ENCODE measurements at regions not wholly inside any gene's neighbourhood (a gene's known extent, or its start where the extent isn't known, plus 50 kb on each side); places are given as distances from the start of the nearest gene placed in this dataset.
A peak's percentile ranks its signal among the peaks of the same experiment; 100 is the strongest.

- Histone ChIP-seq H3K4me3 (ENCODE audit: low read depth in 2 of 2, low read length in 2 of 2) (no peak overlapping the region), H3K27me3 (ENCODE audit: control insufficient read depth, insufficient read depth, low read length) (no peaks in the 10 kb centered on the region), H3K9me3 (ENCODE audit: control insufficient read depth, insufficient read depth, low read depth, low read length) (no peaks in the 10 kb centered on the region), H3K36me3 (ENCODE audit: control insufficient read depth, insufficient read depth, low read length) (no peaks in the 10 kb centered on the region), H3K27ac (ENCODE audit: low read length) (no peak overlapping the region), H3K4me1 (ENCODE audit: control insufficient read depth, insufficient read depth, low read length) (no peaks in the 10 kb centered on the region)
- TF ChIP-seq POLR2AphosphoS5 (IDR thresholded peaks at IDR 0.05; ENCODE audit: low read depth, low read length) = no peak
- TF ChIP-seq TCF7L2 (IDR thresholded peaks at IDR 0.05; ENCODE audit: low read depth, low read length) = no peak
- no peak for TF ChIP-seq SIN3A (IDR thresholded peaks at IDR 0.05; ENCODE audit: borderline replicate concordance, insufficient read depth, low read depth, low read length)
- TF ChIP-seq CTCF (IDR thresholded peaks at IDR 0.05) = no peak
- TF ChIP-seq REST (IDR thresholded peaks at IDR 0.05; ENCODE audit: insufficient read depth in 1 of 2, low read depth in 2 of 2, low read length in 1 of 2) = no peak
- DNase-seq (ENCODE audit: low read depth, low spot score) (no peak), ATAC-seq (peak; percentile 30; the same call in 1 of the 2 replicates)
- in situ Hi-C loops (cut with HindIII; ENCODE audit: low pct_unique_long_range_greater_than_20kb, low sequenced_read_pairs) (no loop called here), intact Hi-C loops (cut with micrococcal nuclease; ENCODE audit: unreplicated experiment) (no loop called here)
- no TSS peak for BruUV-seq (replicated peaks)
- POLR2A ChIA-PET = no interaction called here
- CTCF ChIA-PET = no interaction called here
Measured at GRCh38 chr11:71165771-71166170, 86.6 kb downstream of the SHANK2 start.

DNA sequence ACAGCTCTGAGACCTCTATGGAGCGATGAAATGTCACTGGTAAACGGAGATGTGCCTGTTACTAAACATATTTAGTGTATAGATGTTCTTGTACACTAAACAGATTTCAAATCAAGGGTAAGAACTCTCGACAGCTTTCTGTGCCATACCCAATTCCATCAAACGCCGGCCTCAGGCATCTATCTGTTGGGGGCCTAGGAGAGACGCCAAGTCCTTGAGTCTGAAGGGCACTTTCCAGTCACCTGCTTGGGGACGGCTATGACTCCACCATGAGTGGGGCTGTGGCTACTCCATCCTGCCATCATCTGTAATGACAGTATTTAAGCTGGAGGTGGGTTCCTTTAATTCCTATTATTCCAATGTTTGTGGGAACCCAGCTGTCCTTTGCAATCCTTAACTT, 87.8 kb downstream of the SHANK2 start:
- Histone ChIP-seq H3K27ac (ENCODE audit: low read length) (no peak overlapping the region), H3K9me3 (ENCODE audit: control insufficient read depth, insufficient read depth, low read depth, low read length) (no peaks in the 10 kb centered on the region), H3K36me3 (ENCODE audit: control insufficient read depth, insufficient read depth, low read length) (no peaks in the 10 kb centered on the region), H3K4me1 (ENCODE audit: control insufficient read depth, insufficient read depth, low read length) (no peaks in the 10 kb centered on the region), H3K27me3 (ENCODE audit: control insufficient read depth, insufficient read depth, low read length) (no peaks in the 10 kb centered on the region), H3K4me3 (ENCODE audit: low read depth in 2 of 2, low read length in 2 of 2) (no peak overlapping the region)
- DNase-seq (ENCODE audit: low read depth, low spot score) = no peak
- TF ChIP-seq POLR2AphosphoS5 (IDR thresholded peaks at IDR 0.05; ENCODE audit: low read depth, low read length) (no peak), REST (IDR thresholded peaks at IDR 0.05; ENCODE audit: insufficient read depth in 1 of 2, low read depth in 2 of 2, low read length in 1 of 2) (no peak), CTCF (IDR thresholded peaks at IDR 0.05) (no peak), SIN3A (IDR thresholded peaks at IDR 0.05; ENCODE audit: borderline replicate concordance, insufficient read depth, low read depth, low read length) (no peak), TCF7L2 (IDR thresholded peaks at IDR 0.05; ENCODE audit: low read depth, low read length) (no peak)
- CTCF ChIA-PET = no interaction called here
- intact Hi-C loops (cut with micrococcal nuclease; ENCODE audit: unreplicated experiment) (no loop called here), in situ Hi-C loops (cut with HindIII; ENCODE audit: low pct_unique_long_range_greater_than_20kb, low sequenced_read_pairs) (no loop called here)
- no peak for ATAC-seq
- POLR2A ChIA-PET = no interaction called here
- no TSS peak for BruUV-seq (replicated peaks)
